ENCODE measurements at regions not wholly inside any gene's neighbourhood (a gene's known extent, or its start where the extent isn't known, plus 50 kb on each side); places are given as distances from the start of the nearest gene placed in this dataset.

GRCh38 chr5:157997991-157998504, 139.1 kb upstream of the CLINT1 start:
- TF ChIP-seq CTCF (IDR thresholded peaks at IDR 0.05; ENCODE audit: low read length), result no peak
- TF ChIP-seq EZH2 (optimal IDR thresholded peaks at IDR 0.05; ENCODE audit: low read depth, low read length), result no peak

All from MM.1S (cell line).